ENCODE measurements at regions not wholly inside any gene's neighbourhood (a gene's known extent, or its start where the extent isn't known, plus 50 kb on each side); places are given as distances from the start of the nearest gene placed in this dataset.

GRCh38 chr12:90773491-90773890 is 181.5 kb downstream of the CCER1 start:
- FAIRE-seq (no peak), DNase-seq (ENCODE audit: low read depth, low spot score) (no peak), ATAC-seq (no peak)
- Histone ChIP-seq H3K4me1 (ENCODE audit: control insufficient read depth, insufficient read depth, low read length) (no peaks in the 10 kb centered on the region), H3K4me3 (no peak overlapping the region), H3K27ac (ENCODE audit: control insufficient read depth, insufficient read depth) (no peak overlapping the region), H3K36me3 (ENCODE audit: control insufficient read depth in 2 of 2, insufficient read depth in 2 of 2, low read length in 1 of 2) (no peaks in the 10 kb centered on the region), H3K9me3 (replicated peaks; ENCODE audit: control insufficient read depth, insufficient read depth, low read length) (no peaks in the 10 kb centered on the region), H2AFZ (ENCODE audit: control insufficient read depth, low read depth, low read length) (no peak overlapping the region), H4K20me1 (ENCODE audit: control insufficient read depth, insufficient read depth) (no peaks in the 10 kb centered on the region), H3K27me3 (replicated peaks in 1 of 2; ENCODE audit: control insufficient read depth in 2 of 2, insufficient read depth in 2 of 2, low read length in 1 of 2) (no peaks in the 10 kb centered on the region), H3K9ac (ENCODE audit: control insufficient read depth, insufficient read depth, low read length) (no peak overlapping the region), H3K4me2 (ENCODE audit: control insufficient read depth, insufficient read depth) (no peak overlapping the region), H3K79me2 (ENCODE audit: control insufficient read depth, insufficient read depth, low read length) (no peaks in the 10 kb centered on the region)
- in situ Hi-C loops (cut with MboI), result no loop called here
- intact Hi-C loops (cut with micrococcal nuclease; ENCODE audit: unreplicated experiment), result no loop called here
- RAD21 ChIA-PET (ENCODE audit: unreplicated experiment), result no interaction called here
- CTCF ChIA-PET, result no interaction called here
- POLR2A ChIA-PET, result no interaction called here
- 68% methylated on average over 1 of the region's 1 CpG for WGBS (ENCODE audit: insufficient coverage, insufficient replicate concordance, low lambda C conversion rate, missing lambda C conversion rate)
- TF ChIP-seq KLF5 (IDR thresholded peaks at IDR 0.05; ENCODE audit: partially characterized antibody) (no peak), RCOR1 (conservative IDR thresholded peaks at IDR 0.05; ENCODE audit: low read depth, low read length) (no peak), POU2F2 (IDR thresholded peaks at IDR 0.05; ENCODE audit: borderline replicate concordance, low read depth, low read length) (no peak), SMC3 (IDR thresholded peaks at IDR 0.05; ENCODE audit: borderline replicate concordance, low read length) (no peak), BMI1 (IDR thresholded peaks at IDR 0.05; ENCODE audit: borderline replicate concordance) (no peak)
- SMC1A ChIA-PET (ENCODE audit: uncharacterized antibody, unreplicated experiment), result no interaction called here
- no TSS peak for BruUV-seq (replicated peaks)

DNA sequence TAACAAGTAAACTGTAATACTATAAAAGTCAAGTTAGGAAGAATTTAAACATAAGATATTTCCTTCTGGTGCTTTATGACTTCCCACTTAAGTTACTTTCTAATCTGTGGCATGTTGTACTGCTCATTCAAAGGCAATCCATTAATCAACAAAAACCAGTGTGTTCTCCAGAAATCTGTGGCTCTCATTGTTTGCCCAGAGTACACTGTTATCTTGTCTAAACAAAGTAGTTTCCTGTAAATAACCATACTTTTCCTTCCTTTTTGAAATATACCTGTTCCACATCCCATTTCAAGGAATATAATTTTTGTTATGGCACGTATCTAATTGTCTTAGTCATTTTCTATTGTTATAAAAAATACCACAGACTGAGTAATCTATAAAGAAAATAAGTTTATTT is 184.1 kb downstream of the CCER1 start:
- no peaks in the 10 kb centered on the region for H3K36me3 ChIP-seq (ENCODE audit: control insufficient read depth in 2 of 2, insufficient read depth in 2 of 2, low read length in 1 of 2)
- ChIA-PET SMC1A (ENCODE audit: uncharacterized antibody, unreplicated experiment) (no interaction called here), POLR2A (no interaction called here), CTCF (no interaction called here), RAD21 (ENCODE audit: unreplicated experiment) (no interaction called here)
- FAIRE-seq (no peak), ATAC-seq (no peak), DNase-seq (ENCODE audit: low read depth, low spot score) (no peak)
- intact Hi-C loops (cut with micrococcal nuclease; ENCODE audit: unreplicated experiment) (no loop called here), in situ Hi-C loops (cut with MboI) (no loop called here)
- H3K27me3 ChIP-seq (replicated peaks in 1 of 2; ENCODE audit: control insufficient read depth in 2 of 2, insufficient read depth in 2 of 2, low read length in 1 of 2), result no peaks in the 10 kb centered on the region
- WGBS (ENCODE audit: insufficient coverage, insufficient replicate concordance, low lambda C conversion rate, missing lambda C conversion rate), result 0% methylated on average over 1 of the region's 1 CpG
- no peak overlapping the region for H3K4me2 ChIP-seq (ENCODE audit: control insufficient read depth, insufficient read depth)
- no peaks in the 10 kb centered on the region for H3K9me3 ChIP-seq (replicated peaks; ENCODE audit: control insufficient read depth, insufficient read depth, low read length)
- no peaks in the 10 kb centered on the region for H4K20me1 ChIP-seq (ENCODE audit: control insufficient read depth, insufficient read depth)
- H3K27ac ChIP-seq (ENCODE audit: control insufficient read depth, insufficient read depth), result no peak overlapping the region
- no peaks in the 10 kb centered on the region for H3K4me1 ChIP-seq (ENCODE audit: control insufficient read depth, insufficient read depth, low read length)
- no peaks in the 10 kb centered on the region for H3K79me2 ChIP-seq (ENCODE audit: control insufficient read depth, insufficient read depth, low read length)
- H3K9ac ChIP-seq (ENCODE audit: control insufficient read depth, insufficient read depth, low read length), result no peak overlapping the region
- no peak overlapping the region for H2AFZ ChIP-seq (ENCODE audit: control insufficient read depth, low read depth, low read length)
- no peak overlapping the region for H3K4me3 ChIP-seq
- no TSS peak for BruUV-seq (replicated peaks)
- TF ChIP-seq ZNF207 (IDR thresholded peaks at IDR 0.05; ENCODE audit: borderline replicate concordance) (no peak), RELA (IDR thresholded peaks at IDR 0.05; ENCODE audit: borderline replicate concordance, partially characterized antibody) (no peak), BMI1 (IDR thresholded peaks at IDR 0.05; ENCODE audit: borderline replicate concordance) (no peak), RAD21 (IDR thresholded peaks at IDR 0.05; ENCODE audit: insufficient read depth, low read depth, low read length) (no peak), MYB (IDR thresholded peaks at IDR 0.05; ENCODE audit: borderline replicate concordance, low read depth, low read length) (no peak), TARDBP (IDR thresholded peaks at IDR 0.05; ENCODE audit: borderline replicate concordance) (no peak), BRCA1 (IDR thresholded peaks at IDR 0.05; ENCODE audit: low read depth, low read length) (no peak), CTCF (IDR thresholded peaks at IDR 0.05 in 2 of 3, conservative IDR thresholded peaks at IDR 0.05 in 1 of 3; ENCODE audit: control insufficient read depth in 2 of 3, extremely low read depth in 1 of 3, insufficient read depth in 1 of 3, low read depth in 3 of 3, low read length in 3 of 3) (no peak), TCF3 (IDR thresholded peaks at IDR 0.05; ENCODE audit: borderline replicate concordance, insufficient read depth, low read depth, low read length) (no peak), DPF2 (IDR thresholded peaks at IDR 0.05) (no peak), FOS (IDR thresholded peaks at IDR 0.05; ENCODE audit: borderline replicate concordance, extremely low read depth, insufficient read length) (no peak)
- TF ChIP-seq, protein P1, sequence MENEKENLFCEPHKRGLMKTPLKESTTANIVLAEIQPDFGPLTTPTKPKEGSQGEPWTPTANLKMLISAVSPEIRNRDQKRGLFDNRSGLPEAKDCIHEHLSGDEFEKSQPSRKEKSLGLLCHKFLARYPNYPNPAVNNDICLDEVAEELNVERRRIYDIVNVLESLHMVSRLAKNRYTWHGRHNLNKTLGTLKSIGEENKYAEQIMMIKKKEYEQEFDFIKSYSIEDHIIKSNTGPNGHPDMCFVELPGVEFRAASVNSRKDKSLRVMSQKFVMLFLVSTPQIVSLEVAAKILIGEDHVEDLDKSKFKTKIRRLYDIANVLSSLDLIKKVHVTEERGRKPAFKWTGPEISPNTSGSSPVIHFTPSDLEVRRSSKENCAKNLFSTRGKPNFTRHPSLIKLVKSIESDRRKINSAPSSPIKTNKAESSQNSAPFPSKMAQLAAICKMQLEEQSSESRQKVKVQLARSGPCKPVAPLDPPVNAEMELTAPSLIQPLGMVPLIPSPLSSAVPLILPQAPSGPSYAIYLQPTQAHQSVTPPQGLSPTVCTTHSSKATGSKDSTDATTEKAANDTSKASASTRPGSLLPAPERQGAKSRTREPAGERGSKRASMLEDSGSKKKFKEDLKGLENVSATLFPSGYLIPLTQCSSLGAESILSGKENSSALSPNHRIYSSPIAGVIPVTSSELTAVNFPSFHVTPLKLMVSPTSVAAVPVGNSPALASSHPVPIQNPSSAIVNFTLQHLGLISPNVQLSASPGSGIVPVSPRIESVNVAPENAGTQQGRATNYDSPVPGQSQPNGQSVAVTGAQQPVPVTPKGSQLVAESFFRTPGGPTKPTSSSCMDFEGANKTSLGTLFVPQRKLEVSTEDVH (IDR thresholded peaks at IDR 0.05; ENCODE audit: low read depth, partially characterized antibody), result no peak

Measured in GM12878 (cell line).